ENCODE measurements at regions not wholly inside any gene's neighbourhood (a gene's known extent, or its start where the extent isn't known, plus 50 kb on each side); places are given as distances from the start of the nearest gene placed in this dataset.

DNA sequence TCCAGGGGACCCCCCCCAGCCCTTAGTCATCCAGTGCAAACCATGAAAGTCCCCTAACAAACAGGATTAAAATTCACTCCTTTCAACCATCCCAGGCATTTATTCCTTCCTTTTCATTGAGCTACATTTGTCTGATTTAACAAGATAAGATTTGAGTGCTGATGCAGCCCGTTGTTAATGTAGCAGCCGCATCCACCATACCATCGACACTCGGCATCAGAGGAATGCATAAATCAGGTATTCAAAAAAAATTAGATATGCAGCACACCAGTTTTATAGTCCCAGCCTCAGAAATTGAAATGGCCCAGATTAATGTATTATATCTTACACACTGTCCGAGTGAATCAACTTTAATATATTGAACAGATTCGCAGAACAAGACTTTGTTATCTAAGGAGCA is 676.5 kb upstream of the FANCL start:
- DNase-seq: no peak

GRCh38 chr2:58916063-58916462 is 674.9 kb upstream of the FANCL start:
- no peak for DNase-seq

DNA sequence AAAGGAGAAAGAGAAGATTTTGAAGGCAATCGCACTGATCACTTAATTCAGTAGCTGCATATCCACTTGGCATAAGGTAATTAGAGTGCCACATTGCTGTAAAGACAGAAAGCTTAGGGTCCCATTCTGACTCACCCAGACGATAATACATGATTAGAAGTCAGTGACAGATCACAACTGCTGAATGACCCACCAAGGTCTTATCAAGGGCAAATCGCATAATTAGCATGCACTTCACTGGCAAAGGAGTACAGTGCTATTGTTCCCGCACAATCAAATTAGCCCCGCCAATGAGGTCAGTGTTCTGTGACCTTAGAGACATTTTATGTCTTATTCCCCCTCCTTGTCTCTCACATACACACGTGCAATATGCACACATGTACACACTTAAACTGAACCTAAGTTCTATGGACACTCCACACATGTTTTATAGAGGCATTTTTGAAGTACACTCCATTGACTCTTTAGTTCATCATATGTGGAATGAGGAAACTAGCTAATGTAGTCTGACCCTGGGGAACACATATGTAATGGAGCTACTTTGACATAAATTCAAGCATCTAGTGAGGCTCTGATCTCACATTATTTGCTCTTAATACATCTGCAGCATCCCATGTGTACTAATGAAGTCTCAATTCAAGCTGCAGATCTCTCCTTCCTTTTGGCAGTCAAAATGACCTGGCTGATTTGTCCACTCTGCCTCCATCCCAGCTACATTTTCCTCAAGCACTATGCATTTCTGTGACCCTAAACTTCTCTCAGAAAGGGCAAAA is 673.8 kb upstream of the FANCL start:
- DNase-seq: peak; percentile 17

GRCh38 chr2:58913082-58913726 is 672.1 kb upstream of the FANCL start:
- no peak for DNase-seq

GRCh38 chr2:58911877-58912276 is 670.8 kb upstream of the FANCL start:
- DNase-seq: no peak

- no peak for DNase-seq
Measured at GRCh38 chr2:58908501-58909154, 667.5 kb upstream of the FANCL start.

GRCh38 chr2:58907644-58908043 is 666.5 kb upstream of the FANCL start:
- no peak for DNase-seq

DNA sequence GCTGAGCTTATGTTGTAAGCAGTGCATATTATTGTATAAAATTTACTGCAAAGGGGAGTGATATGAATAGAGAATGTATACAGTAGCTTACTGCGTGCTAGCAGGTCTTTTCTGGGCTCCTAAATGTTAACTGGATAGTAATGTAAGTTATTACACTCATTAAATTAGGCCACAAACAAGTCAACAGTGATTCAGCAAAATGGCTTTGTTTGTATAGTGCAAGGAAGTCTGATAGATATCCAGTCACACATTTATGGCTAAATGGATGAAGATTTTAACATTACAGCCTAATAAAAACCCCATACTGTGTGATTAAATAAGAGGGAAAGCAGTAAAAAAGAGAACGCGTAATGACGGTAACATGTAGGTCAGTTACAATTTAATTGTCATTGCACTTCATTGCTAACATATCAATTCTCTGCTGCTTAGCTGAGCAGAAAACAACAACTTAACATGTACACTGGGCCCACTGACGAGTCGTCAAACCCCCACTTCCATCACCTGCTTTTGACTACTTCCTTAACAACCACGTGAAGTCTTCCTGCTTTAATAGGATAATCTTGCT is 665.0 kb upstream of the FANCL start:
- DNase-seq: no peak

GRCh38 chr2:58904095-58904494 is 663.0 kb upstream of the FANCL start:
- DNase-seq: no peak

DNA sequence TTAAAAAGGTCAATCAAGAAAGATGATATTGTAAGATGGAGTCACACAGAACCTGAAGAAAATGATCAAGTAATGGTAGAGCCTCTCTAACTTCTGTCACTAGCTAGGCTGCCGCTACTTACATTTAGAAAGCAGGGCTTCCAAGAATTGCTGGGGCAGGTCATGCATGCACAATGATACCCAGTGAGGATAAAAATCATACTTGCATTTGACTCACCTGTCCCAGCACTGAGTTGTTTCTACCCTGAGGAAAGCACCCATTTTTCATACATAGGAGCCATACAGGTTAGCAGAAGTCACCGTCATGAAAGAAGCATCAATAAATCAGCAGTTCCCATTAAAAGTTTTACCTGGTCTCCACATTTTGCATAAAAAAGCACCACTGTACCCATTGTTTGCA is 662.3 kb upstream of the FANCL start:
- DNase-seq: no peak

GRCh38 chr2:58900246-58901027 is 659.3 kb upstream of the FANCL start:
- no peak for DNase-seq

GRCh38 chr2:58899692-58900091 is 658.6 kb upstream of the FANCL start:
- DNase-seq: no peak

DNA sequence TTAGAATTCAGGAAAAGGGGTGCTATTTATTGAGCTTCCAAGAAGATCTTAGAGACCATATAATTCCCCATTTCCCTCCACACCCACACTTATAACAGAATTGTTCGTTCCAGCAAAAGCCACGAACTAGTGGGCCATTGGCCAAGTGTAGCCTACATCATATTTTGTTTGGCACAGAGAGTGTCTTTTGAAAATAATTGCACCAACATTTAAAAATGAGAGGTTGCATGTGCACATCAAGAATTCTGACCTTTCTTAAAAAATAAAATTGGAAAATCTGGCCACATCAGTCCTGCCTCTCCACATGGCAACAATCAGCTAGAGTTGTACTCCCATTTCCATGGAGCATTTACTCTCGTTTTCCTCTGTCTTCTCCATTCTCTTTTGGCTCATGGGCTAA is 655.5 kb upstream of the FANCL start:
- no peak for DNase-seq

DNA sequence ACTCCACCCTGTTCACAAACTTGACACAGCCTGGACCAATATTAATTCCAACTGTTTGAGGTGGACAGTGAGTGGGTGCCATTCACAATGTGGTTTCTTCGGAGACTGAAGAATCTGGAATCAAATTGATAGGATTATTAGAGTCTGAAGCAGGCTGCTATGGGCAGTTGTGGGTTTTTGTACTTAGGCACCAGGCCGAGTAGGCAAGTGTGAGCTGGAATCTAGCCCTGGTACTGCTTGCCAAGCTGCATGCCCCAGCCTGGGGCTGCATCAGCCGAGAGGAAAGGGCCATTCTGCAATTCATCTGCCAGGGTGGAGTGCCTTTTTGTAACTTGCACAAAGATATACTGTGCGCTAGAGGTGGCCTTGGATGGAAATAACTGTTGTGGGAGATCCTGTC is 654.7 kb upstream of the FANCL start:
- no peak for DNase-seq

GRCh38 chr2:58893656-58894351 is 652.7 kb upstream of the FANCL start:
- DNase-seq: no peak

- no peak for DNase-seq
Measured at GRCh38 chr2:58891828-58892377, 650.8 kb upstream of the FANCL start.

GRCh38 chr2:58890865-58891525 is 649.9 kb upstream of the FANCL start:
- no peak for DNase-seq

DNA sequence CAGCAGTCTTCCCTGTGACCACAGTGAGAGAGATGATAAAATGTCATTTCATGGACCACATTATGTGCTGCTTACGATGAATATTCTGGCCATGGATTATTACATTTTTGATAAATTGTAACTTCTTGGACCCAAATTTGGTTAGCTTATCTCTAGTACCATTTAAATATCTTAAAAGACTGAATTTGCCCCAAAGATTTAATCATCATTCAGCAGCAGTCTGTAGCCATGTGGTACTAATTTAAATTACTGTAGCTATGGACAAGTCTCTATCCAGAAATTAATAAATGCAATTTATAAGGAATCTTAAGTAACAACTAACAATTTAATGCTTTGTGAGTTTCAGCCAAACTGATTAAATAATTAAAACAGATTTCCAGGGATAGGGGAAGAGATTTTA is 644.9 kb upstream of the FANCL start:
- no peak for DNase-seq

DNA sequence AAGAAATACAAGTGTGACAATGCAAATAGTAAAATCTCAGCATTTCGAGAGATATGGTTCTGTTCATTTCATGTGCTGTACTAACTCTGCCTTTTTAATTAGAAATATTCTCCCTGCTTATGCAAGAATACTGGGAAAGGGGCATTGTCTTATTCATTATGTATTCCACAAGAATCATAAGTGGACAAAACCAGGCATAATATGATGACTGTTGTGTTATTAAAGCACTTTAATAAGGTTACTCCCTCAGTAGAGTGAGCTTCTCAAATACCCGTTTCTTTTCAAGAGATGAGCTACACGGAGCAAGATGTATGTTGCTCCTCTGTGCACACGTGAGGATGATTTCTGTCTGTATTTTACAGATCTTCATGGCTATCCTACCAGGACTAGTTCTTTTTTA is 638.7 kb upstream of the FANCL start:
- DNase-seq: no peak

DNA sequence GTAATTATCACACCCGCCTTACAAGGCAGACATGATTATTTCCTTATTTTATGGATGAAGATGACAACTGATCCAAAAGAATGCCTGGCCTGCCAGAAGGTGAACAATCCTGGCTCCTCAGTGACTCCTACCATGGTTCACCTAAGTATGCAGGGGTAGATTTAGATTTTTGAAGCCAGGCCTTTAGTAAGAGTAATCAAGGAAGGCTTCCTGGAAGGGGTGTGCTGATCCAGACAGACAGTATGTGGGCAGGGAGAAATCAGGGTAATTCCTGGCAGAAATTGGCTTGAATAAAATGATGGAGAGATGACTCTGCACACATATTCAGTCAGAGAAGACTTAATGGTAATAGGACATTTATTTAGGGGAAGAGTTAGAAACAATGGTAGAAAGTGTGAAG is 637.7 kb upstream of the FANCL start:
- DNase-seq: no peak

DNA sequence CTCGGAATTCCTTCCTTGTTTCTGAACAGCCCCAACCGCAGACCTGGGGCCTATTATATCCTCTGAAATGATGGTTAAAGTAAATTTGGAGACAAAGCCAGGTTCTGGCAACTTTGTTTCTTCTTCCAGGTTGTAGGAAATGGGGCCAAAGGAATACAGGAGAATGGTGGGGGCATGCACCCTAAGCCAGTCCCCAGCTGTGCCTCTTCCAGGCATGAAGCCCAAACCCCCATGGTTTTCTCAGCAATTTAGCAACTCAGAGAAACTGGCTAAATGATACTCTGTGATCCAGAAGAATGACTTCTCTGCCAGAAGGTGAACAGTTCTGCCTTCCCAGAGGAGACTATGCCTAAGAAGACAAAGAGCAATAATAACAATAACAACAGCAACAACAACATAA is 635.0 kb upstream of the FANCL start:
- no peak for DNase-seq

GRCh38 chr2:58875436-58875835 is 634.3 kb upstream of the FANCL start:
- no peak for DNase-seq
